Left lung (tissue), 4 donors: ENCODE measurements at regions not wholly inside any gene's neighbourhood (a gene's known extent, or its start where the extent isn't known, plus 50 kb on each side); places are given as distances from the start of the nearest gene placed in this dataset.

ENCODE experiments used
- ATAC-seq: fragments of 200-7000 bp; cut with Tn5 transposase; one replicate; pipeline ENCODE4 v1.9.1; 2020; ENCODE audit warnings: moderate library complexity
- DNase-seq, 4 donors: peaks; one replicate each; pipeline ENCODE4 v3.0.0-alpha.2; 2013 to 2020
- H3K27ac ChIP-seq, 2 donors: fragments of 200-600 bp; sonication (generic) in 1 of 2; one replicate each; pipeline versions ENCODE4 v1.5.0 to v1.8.0; 2020 to 2021
- H3K27me3 ChIP-seq, 2 donors: fragments of 200-600 bp; sonication (generic) in 1 of 2; one replicate each; pipeline versions ENCODE4 v1.5.0 to v1.8.0; 2020 to 2021
- H3K36me3 ChIP-seq, 2 donors: fragments of 200-600 bp; sonication (generic) in 1 of 2; one replicate each; pipeline versions ENCODE4 v1.5.0 to v1.8.0; 2020 to 2021
- H3K4me1 ChIP-seq, 2 donors: fragments of 200-600 bp; one replicate each; pipeline ENCODE4 v1.8.0; 2021
- H3K4me3 ChIP-seq, 2 donors: fragments of 200-600 bp; sonication (generic) in 1 of 2; one replicate each; pipeline versions ENCODE4 v1.5.0 to v1.8.0; 2020 to 2021; ENCODE audit warnings: mild to moderate bottlenecking in 1 of 2
- H3K9me3 ChIP-seq, 2 donors: fragments of 200-600 bp; sonication (generic) in 1 of 2; one replicate each; pipeline versions ENCODE4 v1.5.0 to v1.8.0; 2020 to 2021
- CTCF ChIP-seq, 2 donors: fragments of 200-600 bp; sonication (generic) in 1 of 2; IDR thresholded peaks; one replicate each; pipeline versions ENCODE4 v1.5.0 to v1.8.0; 2021; ENCODE audit warnings: antibody characterized with exemption in 2 of 2
- intact Hi-C, 2 donors: fragments of 100-400 bp; cut with DNase I; formaldehyde crosslinking; loops; one replicate each; pipeline versions ENCODE4 v1.11.2 to v1.14.2; 2022
- donor health status: DM: no; HTN: yes; CAD: no.
- donor health status: DM: no; HTN: no; CAD: no.

DNA sequence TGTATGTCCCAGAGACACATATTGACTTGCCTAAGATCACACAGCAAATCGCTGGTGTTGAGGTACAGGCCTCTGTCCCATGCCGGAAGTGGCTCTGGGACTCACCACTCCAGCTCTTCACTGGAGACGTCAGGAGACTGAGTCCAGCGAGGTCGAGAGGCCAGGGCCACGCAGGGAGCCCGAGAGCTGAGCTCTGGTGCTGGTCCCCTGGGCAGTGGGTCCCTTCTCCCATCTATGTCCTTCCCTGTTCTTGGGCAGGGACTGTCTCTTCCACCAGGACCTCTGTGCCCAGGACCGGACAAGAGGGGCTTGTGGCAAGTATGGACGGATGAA, 62.4 kb upstream of the TWIST2 start:
- ATAC-seq (no peak), DNase-seq (no peak)
- Histone ChIP-seq H3K27ac (no peak overlapping the region), H3K4me1 (peaks cover 0 to 5% of the 10 kb centered on the region in 2 donors), H3K36me3 (no peaks in the 10 kb centered on the region), H3K4me3 (no peak overlapping the region), H3K27me3 (peaks cover 0 to 5% of the 10 kb centered on the region in 2 donors), H3K9me3 (peaks cover 0 to 5% of the 10 kb centered on the region in 2 donors)
- intact Hi-C loops, result no loop called here
- TF ChIP-seq CTCF (IDR thresholded peaks at IDR 0.05), result no peak

- Histone ChIP-seq H3K9me3 (peaks cover 0 to under 1% of the 10 kb centered on the region in 2 donors), H3K4me1 (peaks cover 0 to 5% of the 10 kb centered on the region in 2 donors), H3K36me3 (no peaks in the 10 kb centered on the region), H3K4me3 (no peak overlapping the region), H3K27ac (no peak overlapping the region), H3K27me3 (peaks cover 0 to 8% of the 10 kb centered on the region in 2 donors)
- TF ChIP-seq CTCF (IDR thresholded peaks at IDR 0.05), result no peak
- DNase-seq (no peak), ATAC-seq (no peak)
- intact Hi-C loops, result no loop called here
Measured at GRCh38 chr2:238786379-238786778, 61.5 kb upstream of the TWIST2 start.

DNA sequence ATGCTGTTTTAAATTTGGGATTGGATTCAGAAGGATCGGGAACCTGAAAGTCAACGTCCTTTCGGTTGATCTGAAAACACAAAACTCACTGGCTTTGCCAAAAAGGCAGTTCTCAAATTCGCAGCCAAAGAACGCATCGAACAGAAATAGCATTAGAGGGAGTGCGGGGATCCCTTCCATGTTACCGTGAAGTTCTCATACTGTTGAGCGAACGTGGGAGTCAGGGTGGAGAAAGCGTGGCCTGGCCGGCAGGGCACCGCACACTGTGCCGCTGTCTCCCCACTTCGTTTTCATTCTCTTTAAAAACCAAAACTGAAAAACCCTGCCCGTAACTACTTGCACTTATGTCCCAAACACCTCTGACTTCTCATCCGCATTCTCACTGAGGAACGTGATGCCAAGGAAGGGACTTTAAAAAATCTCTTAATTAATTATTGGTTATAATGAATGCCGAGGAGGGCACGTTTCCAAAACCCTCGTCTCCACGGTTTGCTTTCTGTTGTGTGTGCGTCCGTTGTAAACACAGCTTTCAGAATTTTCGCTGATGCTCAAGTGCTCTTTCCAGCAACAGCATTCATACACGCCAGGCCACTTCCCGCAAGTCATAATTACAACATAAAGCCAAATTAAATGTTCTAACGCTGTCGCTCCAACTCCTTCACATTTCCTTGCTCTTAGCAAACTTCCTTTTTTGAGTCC, 60.9 kb upstream of the TWIST2 start:
- DNase-seq (no peak), ATAC-seq (no peak)
- Histone ChIP-seq H3K4me3 (no peak overlapping the region), H3K27me3 (peaks cover 0 to 10% of the 10 kb centered on the region in 2 donors), H3K4me1 (peaks cover 0 to 5% of the 10 kb centered on the region in 2 donors), H3K36me3 (no peaks in the 10 kb centered on the region), H3K27ac (no peak overlapping the region), H3K9me3 (no peaks in the 10 kb centered on the region)
- intact Hi-C loops, result no loop called here
- no peak for TF ChIP-seq CTCF (IDR thresholded peaks at IDR 0.05)

DNA sequence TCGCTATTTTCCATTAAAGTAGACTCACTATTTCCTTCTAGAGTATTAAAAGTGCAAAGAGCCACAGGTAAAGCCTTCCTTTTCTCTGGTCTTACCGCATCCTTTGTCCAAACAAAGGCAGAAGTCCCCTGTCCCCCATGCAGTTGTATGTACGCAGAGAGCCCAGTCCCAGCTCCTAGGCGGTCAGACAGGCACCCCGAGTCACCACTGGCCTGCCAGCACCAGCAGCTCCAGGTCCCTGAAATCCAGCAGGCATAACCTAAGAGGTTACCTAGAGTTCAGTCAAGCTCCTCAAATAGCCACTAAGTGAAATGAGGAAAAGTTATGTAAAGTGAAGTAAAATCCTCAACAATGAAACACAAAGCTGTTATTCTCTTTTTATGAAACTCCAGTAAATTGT, 60.4 kb upstream of the TWIST2 start:
- TF ChIP-seq CTCF (IDR thresholded peaks at IDR 0.05), result no peak
- H3K27me3 ChIP-seq, result peaks cover 0 to 15% of the 10 kb centered on the region in 2 donors
- H3K4me1 ChIP-seq, result peaks cover 0 to 5% of the 10 kb centered on the region in 2 donors
- no peak for ATAC-seq
- H3K36me3 ChIP-seq, result no peaks in the 10 kb centered on the region
- H3K4me3 ChIP-seq, result no peak overlapping the region
- intact Hi-C loops, result no loop called here
- no peak for DNase-seq
- H3K9me3 ChIP-seq, result no peaks in the 10 kb centered on the region
- H3K27ac ChIP-seq, result no peak overlapping the region

GRCh38 chr2:238789317-238789806, 58.5 kb upstream of the TWIST2 start:
- Histone ChIP-seq H3K4me1 (peaks cover 0 to 5% of the 10 kb centered on the region in 2 donors), H3K27ac (no peak overlapping the region), H3K9me3 (no peaks in the 10 kb centered on the region), H3K36me3 (no peaks in the 10 kb centered on the region), H3K27me3 (peaks cover 0 to 20% of the 10 kb centered on the region in 2 donors), H3K4me3 (no peak overlapping the region)
- no peak for TF ChIP-seq CTCF (IDR thresholded peaks at IDR 0.05)
- ATAC-seq (no peak), DNase-seq (no peak)
- intact Hi-C loops, result no loop called here
